Progenitor cell of endocrine pancreas (in vitro differentiated cells): ENCODE measurements at regions not wholly inside any gene's neighbourhood (a gene's known extent, or its start where the extent isn't known, plus 50 kb on each side); places are given as distances from the start of the nearest gene placed in this dataset.

Experiments
- DNase-seq: peaks from one replicate; pipeline ENCODE4 v3.0.0; 2021; ENCODE audit warnings: low spot score; ENCODE audit not compliant: unreplicated experiment
- H3K27ac Mint-ChIP-seq: 2 replicates; pipeline ENCODE4 v1.8.0; 2021; ENCODE audit warnings: mild to moderate bottlenecking, moderate library complexity, mixed read lengths
- H3K27me3 Mint-ChIP-seq: 2 replicates; pipeline ENCODE4 v1.8.0; 2021; ENCODE audit warnings: mixed read lengths
- H3K36me3 Mint-ChIP-seq: 2 replicates; pipeline ENCODE4 v1.8.0; 2022; ENCODE audit warnings: mixed read lengths; ENCODE audit not compliant: insufficient read depth
- H3K4me1 Mint-ChIP-seq: 2 replicates; pipeline ENCODE4 v1.8.0; 2021; ENCODE audit warnings: low read depth, mixed read lengths
- H3K4me3 Mint-ChIP-seq: 2 replicates; pipeline ENCODE4 v1.8.0; 2021; ENCODE audit warnings: low read depth, mild to moderate bottlenecking, moderate library complexity, mixed read lengths
- H3K9me3 Mint-ChIP-seq: 2 replicates; pipeline ENCODE4 v1.8.0; 2021; ENCODE audit warnings: low read depth, mixed read lengths
- TF ChIP-seq, protein P1 (sequence below): fragments of 200-600 bp; sonication (generic); IDR thresholded peaks from one replicate; pipeline ENCODE4 v1.5.0; 2021; ENCODE audit warnings: antibody characterized with exemption, mild to moderate bottlenecking; ENCODE audit not compliant: unreplicated experiment

DNA sequence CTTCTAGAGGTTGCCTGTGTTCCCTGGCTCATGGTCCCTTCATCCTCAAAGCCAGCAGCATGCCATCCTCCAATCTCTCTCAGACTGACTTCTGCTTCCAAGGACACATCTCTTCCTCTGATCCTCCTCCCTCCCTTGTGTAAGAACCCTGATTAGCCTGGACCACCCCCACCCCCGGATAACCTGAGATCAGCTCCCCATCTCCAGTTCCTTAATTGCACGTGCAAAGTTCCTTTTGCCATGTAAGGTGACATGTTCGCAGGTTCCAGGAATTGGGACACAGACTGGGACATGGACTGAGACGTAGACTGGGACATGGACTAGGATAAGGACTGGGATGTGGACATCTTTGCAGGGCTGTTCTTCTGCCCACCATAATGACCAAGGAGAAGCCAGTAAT is 925.3 kb downstream of the TBC1D22A start:
- no peaks in the 10 kb centered on the region for H3K4me1 Mint-ChIP-seq
- no peak for DNase-seq
- peaks cover 23% of the 10 kb centered on the region for H3K27me3 Mint-ChIP-seq
- peaks cover 14% of the 10 kb centered on the region for H3K9me3 Mint-ChIP-seq
- TF ChIP-seq, protein P1, sequence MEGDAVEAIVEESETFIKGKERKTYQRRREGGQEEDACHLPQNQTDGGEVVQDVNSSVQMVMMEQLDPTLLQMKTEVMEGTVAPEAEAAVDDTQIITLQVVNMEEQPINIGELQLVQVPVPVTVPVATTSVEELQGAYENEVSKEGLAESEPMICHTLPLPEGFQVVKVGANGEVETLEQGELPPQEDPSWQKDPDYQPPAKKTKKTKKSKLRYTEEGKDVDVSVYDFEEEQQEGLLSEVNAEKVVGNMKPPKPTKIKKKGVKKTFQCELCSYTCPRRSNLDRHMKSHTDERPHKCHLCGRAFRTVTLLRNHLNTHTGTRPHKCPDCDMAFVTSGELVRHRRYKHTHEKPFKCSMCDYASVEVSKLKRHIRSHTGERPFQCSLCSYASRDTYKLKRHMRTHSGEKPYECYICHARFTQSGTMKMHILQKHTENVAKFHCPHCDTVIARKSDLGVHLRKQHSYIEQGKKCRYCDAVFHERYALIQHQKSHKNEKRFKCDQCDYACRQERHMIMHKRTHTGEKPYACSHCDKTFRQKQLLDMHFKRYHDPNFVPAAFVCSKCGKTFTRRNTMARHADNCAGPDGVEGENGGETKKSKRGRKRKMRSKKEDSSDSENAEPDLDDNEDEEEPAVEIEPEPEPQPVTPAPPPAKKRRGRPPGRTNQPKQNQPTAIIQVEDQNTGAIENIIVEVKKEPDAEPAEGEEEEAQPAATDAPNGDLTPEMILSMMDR, result no peak
- no peak overlapping the region for H3K4me3 Mint-ChIP-seq
- no peaks in the 10 kb centered on the region for H3K36me3 Mint-ChIP-seq
- H3K27ac Mint-ChIP-seq, result no peak overlapping the region

DNA sequence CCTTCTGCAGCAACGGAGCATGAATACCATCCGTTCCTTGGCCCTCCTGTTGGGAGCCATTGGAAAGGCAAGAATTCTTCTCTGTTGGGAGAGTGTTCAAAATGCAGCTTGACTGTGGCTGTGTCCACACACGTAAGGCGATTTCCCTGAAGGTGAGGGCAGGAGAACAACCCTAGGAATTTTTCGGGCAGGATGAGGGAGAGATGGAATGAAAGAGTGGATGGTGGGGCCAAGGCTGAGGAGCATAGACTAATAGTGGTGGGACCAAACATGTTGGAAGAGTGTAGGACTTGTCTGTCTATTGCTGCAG is 924.9 kb downstream of the TBC1D22A start:
- TF ChIP-seq, protein P1, result no peak
- peaks cover 14% of the 10 kb centered on the region for H3K9me3 Mint-ChIP-seq
- H3K27ac Mint-ChIP-seq, result no peak overlapping the region
- H3K27me3 Mint-ChIP-seq, result peaks cover 23% of the 10 kb centered on the region
- H3K4me3 Mint-ChIP-seq, result no peak overlapping the region
- no peaks in the 10 kb centered on the region for H3K4me1 Mint-ChIP-seq
- no peaks in the 10 kb centered on the region for H3K36me3 Mint-ChIP-seq
- DNase-seq, result no peak

DNA sequence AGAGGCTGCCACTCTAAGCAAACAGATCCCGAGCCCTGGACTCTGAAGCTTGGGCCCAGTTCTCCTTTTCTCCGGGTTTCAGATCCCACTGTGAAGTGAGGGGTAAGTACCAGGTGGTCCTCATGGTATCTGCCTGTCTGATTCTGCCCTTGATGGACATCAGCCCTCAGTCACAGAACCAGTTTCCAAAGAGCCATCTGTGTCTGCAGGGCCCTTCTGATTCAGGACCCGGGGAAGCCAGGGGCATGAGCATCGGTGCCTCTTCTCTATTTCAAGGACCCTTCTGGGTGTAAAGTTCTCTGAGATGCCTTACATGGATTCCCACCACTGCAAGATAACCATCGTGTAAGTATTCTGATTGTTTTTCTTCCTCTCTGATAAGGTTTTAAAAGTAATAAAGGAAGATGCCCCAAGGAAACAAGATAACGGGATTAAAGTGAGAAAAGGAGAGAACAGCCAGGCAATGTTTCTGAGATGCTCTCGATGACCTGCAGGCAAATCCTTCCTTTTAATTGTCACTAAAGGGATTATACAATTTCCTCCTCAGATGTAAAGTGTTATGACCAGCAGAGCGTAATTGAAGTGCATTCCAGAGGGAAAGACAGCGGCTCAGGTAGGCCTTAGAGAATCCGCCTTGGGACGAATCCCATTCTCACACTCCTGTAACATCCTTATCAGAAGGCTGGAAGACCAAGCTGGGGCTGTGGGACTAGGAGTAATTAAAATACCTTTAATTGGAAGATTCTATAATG is 924.3 kb downstream of the TBC1D22A start:
- Mint-ChIP-seq H3K27me3 (peaks cover 23% of the 10 kb centered on the region), H3K4me1 (no peaks in the 10 kb centered on the region), H3K27ac (no peak overlapping the region), H3K36me3 (no peaks in the 10 kb centered on the region), H3K9me3 (peaks cover 14% of the 10 kb centered on the region), H3K4me3 (no peak overlapping the region)
- DNase-seq, result no peak
- TF ChIP-seq, protein P1, result no peak

DNA sequence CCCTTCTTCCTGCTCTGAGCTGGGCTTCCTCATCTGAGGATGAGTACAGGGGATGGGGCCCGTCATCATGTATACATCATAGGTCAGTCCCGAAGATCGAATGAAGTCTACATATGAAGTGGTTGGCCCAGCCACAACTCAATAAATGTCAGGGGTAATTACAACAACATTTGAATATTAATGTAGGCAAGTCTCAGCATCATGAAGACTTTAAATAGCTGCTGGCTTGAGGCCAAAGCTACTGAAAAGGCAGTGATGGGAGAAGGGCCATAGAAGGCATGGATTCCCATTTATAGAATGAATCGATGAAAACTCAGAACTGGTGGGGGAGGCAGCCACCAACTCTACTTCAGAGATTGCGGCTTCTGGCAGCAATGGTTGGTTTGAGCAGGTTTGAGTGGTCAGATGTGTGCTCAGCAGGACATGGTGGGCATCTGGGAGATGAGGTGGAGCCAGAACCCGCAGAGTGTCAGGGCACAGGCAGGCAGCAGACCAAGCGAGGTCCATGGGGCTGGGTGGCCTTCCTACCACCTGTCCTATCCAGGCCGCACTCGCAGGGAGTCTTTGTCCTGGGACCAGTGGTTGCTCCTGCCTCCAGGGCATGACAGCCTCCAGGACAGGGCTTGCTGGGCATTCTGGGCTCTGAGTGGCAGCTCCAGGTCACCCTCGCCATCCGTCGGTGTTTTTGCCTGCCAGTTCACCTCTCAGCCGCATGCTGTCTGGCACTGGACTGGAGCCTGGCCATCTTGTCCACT is 919.1 kb downstream of the TBC1D22A start:
- Mint-ChIP-seq H3K27ac (no peak overlapping the region), H3K36me3 (no peaks in the 10 kb centered on the region), H3K27me3 (peaks cover 9% of the 10 kb centered on the region), H3K4me3 (no peak overlapping the region), H3K9me3 (peaks cover 13% of the 10 kb centered on the region), H3K4me1 (no peaks in the 10 kb centered on the region)
- TF ChIP-seq, protein P1, result no peak
- no peak for DNase-seq

DNA sequence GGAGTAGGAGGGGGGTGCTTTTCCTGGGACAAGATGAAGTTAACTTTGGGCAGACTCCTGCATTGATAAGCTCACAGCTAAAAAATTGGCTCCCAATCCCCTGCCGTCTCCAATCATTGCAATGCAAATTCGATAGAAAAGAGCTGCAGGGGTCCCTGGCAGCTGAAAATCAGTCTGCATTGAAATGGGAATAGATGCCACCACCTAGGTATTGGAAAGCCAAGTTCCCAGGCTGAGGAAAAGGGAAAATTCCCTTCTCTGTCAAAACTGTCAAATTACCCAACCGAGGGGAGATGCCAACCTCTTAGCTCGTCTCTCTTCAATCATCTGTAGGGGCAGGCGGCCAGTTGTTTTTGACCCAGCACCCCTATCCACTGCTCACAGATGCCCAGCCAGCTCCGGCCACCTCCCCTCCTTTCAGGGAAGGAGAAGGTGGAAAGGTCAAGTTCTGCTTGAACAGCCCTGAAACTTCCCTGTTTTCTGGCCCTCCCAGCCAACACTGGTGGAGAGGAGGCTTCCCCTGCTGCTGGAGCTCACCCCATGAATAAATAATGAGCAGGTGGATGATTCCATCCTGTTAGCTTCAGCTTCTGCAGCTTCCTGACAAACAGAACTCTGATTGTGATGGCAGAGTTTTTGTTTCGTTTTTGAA is 916.3 kb downstream of the TBC1D22A start:
- Mint-ChIP-seq H3K4me3 (no peak overlapping the region), H3K27me3 (no peaks in the 10 kb centered on the region), H3K9me3 (peaks cover 8% of the 10 kb centered on the region), H3K4me1 (no peaks in the 10 kb centered on the region), H3K27ac (no peak overlapping the region), H3K36me3 (no peaks in the 10 kb centered on the region)
- DNase-seq, result no peak
- TF ChIP-seq, protein P1, result no peak
